ENCODE measurements at regions not wholly inside any gene's neighbourhood (a gene's known extent, or its start where the extent isn't known, plus 50 kb on each side); places are given as distances from the start of the nearest gene placed in this dataset.

GRCh38 chr4:128525992-128526630 lies 238.5 kb upstream of the PGRMC2 start:
- no peak for TF ChIP-seq CTCF (optimal IDR thresholded peaks at IDR 0.05 in 1 of 3, IDR thresholded peaks at IDR 0.05 in 1 of 3, conservative IDR thresholded peaks at IDR 0.05 in 1 of 3; ENCODE audit: extremely low read depth in 1 of 3, insufficient read depth in 2 of 3, low read length in 3 of 3)
- no peak for TF ChIP-seq EZH2 (IDR thresholded peaks at IDR 0.05; ENCODE audit: low read length)

Data from keratinocyte (primary cell).